BJ (cell line): ENCODE measurements at regions not wholly inside any gene's neighbourhood (a gene's known extent, or its start where the extent isn't known, plus 50 kb on each side); places are given as distances from the start of the nearest gene placed in this dataset.

Experiments used
- CTCF ChIA-PET: fragments of 350-600 bp; formaldehyde crosslinking; extraction: SDS; loops from one replicate; lab custom pipeline; 2021; ENCODE audit warnings: antibody characterized with exemption, inconsistent platforms; lab: Yijun Ruan, JAX
- POLR2A ChIA-PET: fragments of 300-600 bp; sonication (Branson Sonifier 250); formaldehyde crosslinking; extraction: SDS; loops from one replicate; lab custom pipeline; 2021; ENCODE audit warnings: antibody characterized with exemption; lab: Charles Lee
- DNase-seq: peaks from one replicate; pipeline ENCODE4 v3.0.0-alpha.2; 2011; ENCODE audit warnings: low read depth
- H3K27me3 ChIP-seq: 2 replicates; pipeline ENCODE4 v1.6.0; 2011; ENCODE audit warnings: low read length; ENCODE audit not compliant: control insufficient read depth, insufficient read depth
- H3K36me3 ChIP-seq: 2 replicates; pipeline ENCODE4 v1.5.1; 2011; ENCODE audit warnings: low read length; ENCODE audit not compliant: control insufficient read depth, insufficient read depth
- H3K4me3 ChIP-seq: 2 replicates; pipeline ENCODE4 v1.5.1; 2011; ENCODE audit warnings: low read depth, mild to moderate bottlenecking, control low read depth, low read length
- CTCF ChIP-seq: IDR thresholded peaks from 2 replicates; pipeline ENCODE4 v1.5.1; 2011; ENCODE audit warnings: low read depth, mild to moderate bottlenecking, control low read depth, inconsistent platforms, low read length, moderate library complexity; ENCODE audit not compliant: insufficient read depth

GRCh38 chr2:125424266-125424785 is 1231.6 kb upstream of the GYPC start:
- POLR2A ChIA-PET, result no interaction called here
- no peak for TF ChIP-seq CTCF
- no peaks in the 10 kb centered on the region for H3K36me3 ChIP-seq
- no peaks in the 10 kb centered on the region for H3K27me3 ChIP-seq
- DNase-seq, result no peak
- no peak overlapping the region for H3K4me3 ChIP-seq
- CTCF ChIA-PET, result no interaction called here

- Histone ChIP-seq H3K4me3 (no peak overlapping the region), H3K27me3 (no peaks in the 10 kb centered on the region), H3K36me3 (no peaks in the 10 kb centered on the region)
- DNase-seq, result no peak
- TF ChIP-seq CTCF, result no peak
- POLR2A ChIA-PET, result no interaction called here
- CTCF ChIA-PET, result interaction anchor here (0.8 kb wide), 1 partner anchor 100 kb away, joined by 3 read pairs; no protein-coding TSS in a partner anchor
These were observed 1228.1 kb upstream of the GYPC start for GRCh38 chr2:125427721-125428315.

- POLR2A ChIA-PET, result no interaction called here
- TF ChIP-seq CTCF, result no peak
- CTCF ChIA-PET, result interaction anchor here (0.5 kb wide), 1 partner anchor 71 kb away, joined by 4 read pairs; no protein-coding TSS in a partner anchor
- no peak for DNase-seq
- no peak overlapping the region for H3K4me3 ChIP-seq
- H3K27me3 ChIP-seq, result no peaks in the 10 kb centered on the region
- H3K36me3 ChIP-seq, result no peaks in the 10 kb centered on the region
These were observed 1211.9 kb upstream of the GYPC start for GRCh38 chr2:125444106-125444505.

DNA sequence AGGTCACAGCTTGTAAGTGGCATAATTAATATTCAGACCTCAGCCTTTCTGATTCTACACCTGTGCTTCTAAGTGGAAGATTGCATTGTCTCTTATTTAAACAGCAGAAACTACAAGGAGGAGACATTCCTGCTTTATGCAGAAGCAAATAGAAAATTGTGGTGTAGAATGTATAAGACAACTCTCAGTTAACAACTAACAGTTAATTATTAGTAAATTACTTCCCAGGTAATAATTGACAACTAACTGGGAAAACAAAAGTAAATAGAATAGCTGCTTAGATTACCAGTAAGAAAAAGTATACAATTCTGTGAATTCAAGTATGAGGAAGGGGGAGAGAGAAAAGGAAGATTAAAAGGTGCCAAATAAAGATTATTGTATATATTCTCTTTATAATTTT is 1210.5 kb upstream of the GYPC start:
- ChIA-PET CTCF (interaction anchor here (1.0 kb wide), 1 partner anchor 10 kb away, joined by 6 read pairs; no protein-coding TSS in a partner anchor), POLR2A (no interaction called here)
- DNase-seq, result no peak
- Histone ChIP-seq H3K27me3 (no peaks in the 10 kb centered on the region), H3K36me3 (no peaks in the 10 kb centered on the region), H3K4me3 (no peak overlapping the region)
- no peak for TF ChIP-seq CTCF

DNA sequence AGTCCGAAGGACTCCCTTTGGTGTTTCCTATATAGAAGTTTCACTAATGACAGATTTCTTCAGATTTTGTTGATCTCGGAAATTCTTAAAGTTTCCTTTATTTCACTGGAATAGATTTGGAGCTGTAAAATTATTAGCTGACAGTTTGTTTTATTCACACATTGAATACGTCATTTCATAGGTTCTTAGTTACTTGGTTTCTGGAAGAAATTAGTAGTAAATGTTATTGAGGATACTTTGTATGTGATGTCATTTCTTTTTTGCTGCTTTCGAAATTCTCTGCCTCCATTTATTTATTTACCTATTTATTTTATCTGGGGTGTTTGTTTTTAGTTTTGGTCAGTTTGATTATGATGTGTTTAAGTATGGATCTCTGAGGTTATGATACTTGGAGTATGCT is 1205.9 kb upstream of the GYPC start:
- no peaks in the 10 kb centered on the region for H3K36me3 ChIP-seq
- no peak overlapping the region for H3K4me3 ChIP-seq
- no peak for DNase-seq
- H3K27me3 ChIP-seq, result no peaks in the 10 kb centered on the region
- TF ChIP-seq CTCF, result no peak
- POLR2A ChIA-PET, result no interaction called here
- CTCF ChIA-PET, result no interaction called here
